GM11168 (cell line): ENCODE measurements at regions not wholly inside any gene's neighbourhood (a gene's known extent, or its start where the extent isn't known, plus 50 kb on each side); places are given as distances from the start of the nearest gene placed in this dataset.
"Not testable (repeated sequence)": the region's sequence is repeated elsewhere in the genome, so short reads cannot be mapped to it uniquely, and the experiment has no call there.

ENCODE experiments used
- in situ Hi-C: fragments of 300-500 bp; cut with MboI; formaldehyde crosslinking; loops from one replicate; pipeline ENCODE4 v1.12.0; 2022; ENCODE audit warnings: low sequenced_read_pairs; ENCODE audit not compliant: unreplicated experiment

DNA sequence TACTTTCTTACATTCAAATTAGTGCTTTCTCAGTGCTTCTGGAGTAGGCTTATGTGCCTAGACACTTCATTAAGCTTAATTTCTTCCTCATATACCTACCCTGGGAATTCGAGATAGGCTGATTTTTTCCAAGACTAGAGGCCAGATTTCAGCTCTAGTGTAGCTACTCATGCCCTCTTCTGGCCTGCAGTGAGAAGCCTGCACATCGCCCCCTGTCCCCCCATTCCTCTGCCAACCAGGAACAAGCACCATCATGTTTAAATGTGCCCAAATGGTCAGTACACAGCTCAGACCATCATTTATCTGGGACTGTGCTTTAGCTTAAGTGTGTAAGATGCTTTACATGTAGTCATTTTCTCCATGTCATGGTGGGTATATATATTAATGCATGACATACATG is 1218.8 kb upstream of the LRRTM1 start:
- in situ Hi-C loops, result no loop called here

DNA sequence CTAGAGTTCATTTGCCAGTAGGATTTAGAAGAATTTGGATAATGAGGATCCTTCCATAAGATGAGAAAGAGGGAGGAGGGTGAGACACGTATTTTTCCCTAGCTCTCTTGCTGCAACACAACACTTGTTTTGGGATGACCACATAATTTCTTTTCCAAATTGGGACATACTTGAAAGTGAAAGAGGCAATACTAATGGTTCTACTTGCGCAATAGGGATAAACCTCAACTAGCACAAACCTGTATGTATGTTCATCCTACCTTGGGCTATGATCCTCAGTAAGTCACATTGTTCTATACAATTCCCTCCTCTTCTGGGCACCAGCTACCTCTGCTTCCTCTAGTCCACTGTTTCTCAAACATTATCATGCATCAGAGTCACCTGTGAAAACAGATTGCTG is 1208.8 kb upstream of the LRRTM1 start:
- in situ Hi-C loops, result no loop called here

DNA sequence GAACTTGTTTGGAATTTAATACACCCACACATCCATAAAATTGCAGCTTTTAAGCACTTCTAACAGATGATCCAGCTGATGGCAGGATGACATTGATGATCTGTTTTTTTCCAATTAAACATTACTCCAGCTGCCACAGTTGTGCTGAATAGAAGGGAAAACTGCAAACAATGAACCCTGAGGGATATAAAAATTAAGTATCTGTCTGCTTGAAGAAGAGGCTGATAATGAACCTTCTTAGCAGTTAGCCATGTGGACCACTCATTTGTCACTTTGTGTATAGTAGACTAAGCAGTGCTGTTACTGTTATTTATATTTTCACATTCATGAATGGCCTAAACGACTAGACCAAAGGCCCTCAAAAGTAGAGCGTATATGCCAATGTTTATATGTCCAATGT is 1201.0 kb upstream of the LRRTM1 start:
- in situ Hi-C loops, result no loop called here

DNA sequence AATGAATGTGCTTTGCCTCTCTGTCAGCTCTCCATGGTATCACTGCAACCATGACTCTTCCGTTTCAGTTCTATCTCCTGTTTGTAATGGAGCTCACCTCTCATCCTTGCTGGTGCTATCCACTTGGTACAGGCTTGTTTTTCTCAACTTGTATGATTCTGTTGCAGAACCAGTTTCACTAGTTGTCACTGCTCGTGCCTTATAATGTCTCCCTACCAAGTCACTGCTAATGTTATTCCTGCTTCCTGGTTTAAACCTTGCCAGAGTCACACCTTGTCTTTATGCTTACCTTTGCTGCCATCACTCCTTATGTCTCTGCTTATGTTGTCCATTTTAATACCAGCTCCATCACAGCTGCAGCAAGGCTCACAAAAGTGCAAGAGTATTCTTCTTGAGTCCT is 1191.0 kb upstream of the LRRTM1 start:
- in situ Hi-C loops, result no loop called here

DNA sequence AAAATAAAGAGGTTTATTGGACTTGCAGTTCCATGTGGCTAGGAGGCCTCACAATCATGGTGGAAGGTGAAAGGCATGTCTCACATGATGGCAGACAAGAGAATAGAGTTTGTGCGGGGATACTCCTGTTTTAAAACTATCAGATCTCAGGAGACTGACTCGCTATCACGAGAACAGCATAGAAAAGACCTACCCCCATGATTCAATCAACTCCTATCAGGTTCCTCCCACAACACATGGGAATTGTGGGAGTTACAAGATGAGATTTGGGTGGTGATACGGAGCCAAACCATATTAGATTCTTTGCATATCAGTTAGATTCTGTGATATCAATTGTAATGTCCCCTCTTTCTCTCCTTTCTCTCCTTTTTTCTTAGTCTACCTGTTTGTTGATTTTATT is 1178.7 kb upstream of the LRRTM1 start:
- in situ Hi-C loops, result no loop called here

DNA sequence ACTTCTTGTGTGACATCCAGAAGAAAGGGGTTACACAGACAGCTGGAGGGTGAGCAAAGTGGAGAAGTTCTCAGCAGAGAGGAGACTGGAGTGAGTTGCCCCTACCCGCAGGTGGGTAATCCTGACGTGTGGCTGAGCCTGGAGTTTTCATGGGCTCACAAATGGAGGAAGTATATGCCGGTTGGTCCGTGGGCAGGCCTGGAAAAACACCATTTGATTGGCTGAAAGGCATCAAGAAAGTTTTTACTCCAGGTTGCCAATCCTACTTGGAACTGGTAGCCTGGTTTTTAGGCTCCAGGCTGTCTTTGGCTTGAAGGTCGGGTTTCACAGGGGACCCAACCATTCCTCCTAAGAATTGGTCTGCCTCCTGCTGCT is 1177.4 kb upstream of the LRRTM1 start:
- in situ Hi-C loops, result no loop called here

DNA sequence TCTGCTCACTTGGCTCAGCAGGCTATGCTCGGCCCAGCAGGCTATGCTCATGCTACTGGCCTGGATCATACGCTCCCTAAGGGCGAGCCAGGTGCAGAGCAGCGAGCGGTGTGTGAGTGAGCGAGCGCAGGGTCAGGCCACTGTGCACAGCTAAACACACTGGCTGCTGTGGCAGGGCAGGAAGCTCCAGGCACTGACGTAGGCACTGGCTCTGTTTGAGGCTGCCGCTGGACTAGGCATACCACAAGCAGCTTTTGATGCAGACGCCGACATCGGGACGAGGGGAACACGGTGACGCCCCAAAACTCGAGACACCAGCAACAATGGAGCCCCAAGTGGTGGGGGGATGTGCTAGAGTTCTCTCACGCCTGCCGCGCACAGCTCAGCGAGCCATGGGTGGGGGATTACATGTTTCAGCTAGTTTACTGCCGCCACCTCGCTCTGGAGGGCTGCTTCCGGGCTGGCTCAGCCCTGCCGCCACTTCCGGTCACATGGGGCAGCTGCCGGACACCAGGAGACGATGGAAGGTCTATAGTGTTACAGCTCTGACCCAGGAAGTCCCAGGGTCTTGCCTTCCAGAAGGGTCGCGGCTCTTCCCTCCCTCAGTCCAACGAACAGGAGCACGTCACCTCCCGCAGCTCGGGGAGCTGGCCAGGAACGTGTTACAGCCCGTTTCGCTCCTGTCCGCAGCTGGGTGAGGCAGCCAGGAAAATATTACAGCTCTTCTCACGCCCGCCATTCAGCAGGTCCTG is 1176.9 kb upstream of the LRRTM1 start:
- in situ Hi-C loops, result no loop called here

DNA sequence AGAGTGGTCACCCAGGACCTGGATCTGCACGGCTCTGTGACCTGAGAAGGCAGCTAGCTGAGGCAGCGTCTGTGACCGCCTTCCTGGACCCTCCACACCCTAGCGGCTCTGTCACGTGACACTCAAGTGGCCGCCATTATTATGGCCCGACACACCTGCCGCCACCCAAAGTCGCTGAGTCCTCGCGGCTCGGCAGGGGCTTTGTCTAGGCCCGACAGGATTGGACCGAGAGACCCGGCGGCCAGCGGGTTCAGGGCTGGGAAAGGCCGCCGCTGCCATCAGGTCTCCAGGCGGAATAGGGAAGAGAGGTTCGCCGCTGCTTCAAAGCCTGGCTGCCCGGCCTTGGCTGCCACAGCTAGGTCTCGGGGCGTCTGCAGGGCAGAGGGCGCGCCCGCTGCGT is 1162.5 kb upstream of the LRRTM1 start:
- in situ Hi-C loops, result no loop called here

DNA sequence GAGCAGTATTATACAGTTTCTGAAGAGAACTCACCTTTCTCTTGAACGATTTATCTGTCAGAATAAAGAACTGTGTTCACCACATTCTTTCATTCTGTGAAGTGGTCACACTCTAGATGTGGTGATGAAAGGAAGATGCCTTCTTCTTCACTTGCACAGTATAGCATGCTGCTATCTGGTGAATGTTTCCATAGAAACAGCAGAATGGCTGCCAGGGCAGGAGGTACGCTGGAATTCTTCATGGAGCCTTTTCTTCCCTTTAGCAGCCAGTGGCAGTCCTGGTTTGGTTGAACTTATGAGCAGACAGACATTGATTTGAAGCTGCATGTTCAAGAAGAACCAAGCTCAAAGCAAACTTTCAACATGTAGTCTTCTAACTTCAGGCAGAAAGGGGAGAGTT is 1157.9 kb upstream of the LRRTM1 start:
- in situ Hi-C loops, result no loop called here

DNA sequence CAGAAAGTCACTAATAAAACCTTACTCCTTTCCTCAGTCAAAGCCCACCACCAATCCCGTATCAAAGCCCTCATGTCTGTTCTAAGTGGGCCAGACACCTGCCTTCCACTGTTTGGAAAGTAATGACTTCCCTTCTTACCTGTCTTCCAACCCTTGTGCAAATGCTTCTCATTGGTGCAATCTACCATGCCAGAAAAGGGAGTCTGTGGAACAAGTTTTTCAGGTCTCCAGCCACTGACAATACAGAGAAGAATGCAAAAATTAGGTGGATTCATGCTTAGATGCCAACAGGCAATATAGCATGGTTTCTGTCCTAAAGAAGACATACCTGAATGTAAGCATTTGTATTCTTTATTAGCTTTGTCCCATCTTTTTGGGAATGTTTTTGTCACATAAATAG is 1140.6 kb upstream of the LRRTM1 start:
- in situ Hi-C loops, result no loop called here

DNA sequence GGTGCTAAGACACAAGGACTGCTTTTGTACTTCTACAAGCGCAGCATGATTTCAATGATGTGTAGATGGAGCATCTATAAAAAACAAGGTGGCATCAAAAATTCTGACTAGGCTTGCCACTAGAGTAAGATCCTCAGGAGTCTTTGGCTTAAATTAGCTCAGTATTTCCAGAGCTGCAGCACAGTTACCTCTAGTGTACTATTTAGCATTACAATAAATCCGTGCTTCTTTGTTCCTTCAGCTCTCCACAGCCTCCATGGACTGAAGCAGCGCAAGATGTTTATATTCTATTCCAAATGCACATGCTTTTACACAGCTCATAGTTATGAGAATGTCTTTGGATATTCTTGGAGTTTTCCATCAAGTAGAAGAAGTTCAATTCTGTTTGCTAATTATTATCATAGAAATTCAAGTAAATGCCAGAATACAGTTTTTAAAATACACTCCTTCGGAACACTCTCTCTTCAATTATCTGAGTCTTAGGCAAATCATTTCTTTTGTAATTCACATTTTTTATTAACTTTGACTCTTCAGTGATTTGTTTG is 1133.0 kb upstream of the LRRTM1 start:
- in situ Hi-C loops, result no loop called here

DNA sequence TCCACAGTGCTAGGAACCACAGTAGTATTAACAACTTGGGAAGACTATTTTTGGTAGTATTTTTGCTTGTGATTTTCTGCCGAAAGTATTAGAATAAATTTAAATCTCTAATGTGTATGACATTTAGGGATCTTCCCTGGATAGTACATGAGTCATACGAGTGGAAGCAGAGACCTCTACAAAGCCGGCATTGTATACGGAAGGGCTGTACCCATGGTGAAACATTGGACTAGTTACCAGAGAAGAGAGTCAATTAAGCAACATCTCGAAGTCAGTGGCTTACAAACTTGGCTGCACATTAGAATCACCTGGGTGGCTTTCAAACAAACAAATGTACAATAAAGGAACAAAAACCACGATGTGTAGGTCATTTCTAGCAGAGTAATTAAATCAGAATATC is 1131.7 kb upstream of the LRRTM1 start:
- in situ Hi-C loops, result no loop called here

DNA sequence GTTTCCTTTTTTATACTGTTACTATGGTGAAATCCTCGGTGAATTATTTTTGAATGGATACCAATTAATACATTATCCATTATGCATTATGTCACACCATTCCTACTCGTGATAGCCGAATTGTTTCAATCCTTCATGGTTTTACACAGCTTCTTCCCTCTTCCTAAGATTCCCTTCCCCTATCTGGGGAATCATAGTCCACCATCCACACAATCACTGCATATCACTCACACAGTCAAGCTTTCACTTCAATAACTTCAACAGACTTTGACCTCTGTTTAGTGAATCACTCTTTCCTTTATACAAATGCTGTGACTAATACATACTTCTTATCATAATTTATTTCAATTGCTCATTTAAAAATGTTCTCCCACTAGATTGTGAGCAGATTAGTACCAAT is 1108.1 kb upstream of the LRRTM1 start:
- in situ Hi-C loops, result no loop called here

DNA sequence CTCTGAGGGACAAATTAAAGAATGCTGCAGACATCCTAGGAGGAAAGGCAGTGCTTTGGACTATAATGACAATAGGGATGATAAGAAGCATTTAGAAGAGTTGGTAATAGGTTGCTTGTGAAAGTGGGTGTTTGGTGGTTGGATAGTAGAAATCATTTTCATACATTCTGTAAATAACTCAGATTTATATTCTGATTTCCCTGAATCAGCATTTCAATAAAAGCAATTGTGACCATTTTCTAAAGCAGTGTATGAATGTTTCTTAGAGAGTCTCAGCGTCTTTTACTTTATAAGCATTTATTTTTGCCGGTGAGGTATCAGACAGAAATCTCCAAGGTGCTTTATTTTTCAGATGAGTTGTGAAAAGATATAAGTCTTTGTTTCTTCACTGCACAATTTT is 1099.0 kb upstream of the LRRTM1 start:
- in situ Hi-C loops, result no loop called here

DNA sequence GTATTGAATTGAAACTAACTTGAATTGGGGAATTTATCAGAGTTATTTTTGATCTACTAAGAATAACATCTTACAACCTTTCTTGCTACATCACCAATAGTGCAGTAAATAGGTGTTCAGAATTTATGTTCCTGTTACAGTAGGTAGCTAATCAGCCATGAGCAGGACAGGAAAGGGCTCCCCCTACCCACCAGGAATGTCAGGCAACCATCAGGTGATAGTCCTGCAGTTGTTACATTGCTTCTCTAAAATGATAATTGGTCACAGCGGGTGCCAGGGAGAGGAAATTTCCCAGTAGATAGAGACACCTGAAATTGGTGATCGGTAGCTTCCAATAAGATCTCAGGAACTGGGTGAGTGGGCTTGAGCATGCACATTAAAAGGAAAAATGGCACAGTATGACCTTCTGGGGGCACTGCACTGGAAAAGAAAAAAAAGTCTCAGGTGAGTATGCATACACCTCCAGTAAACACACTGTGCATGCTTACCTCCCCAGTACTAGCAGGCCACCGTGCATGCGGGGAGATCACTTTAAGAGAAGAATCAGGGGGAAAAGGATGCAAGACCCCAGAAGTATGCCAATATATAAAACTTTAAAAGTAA is 1092.0 kb upstream of the LRRTM1 start:
- in situ Hi-C loops, result no loop called here

DNA sequence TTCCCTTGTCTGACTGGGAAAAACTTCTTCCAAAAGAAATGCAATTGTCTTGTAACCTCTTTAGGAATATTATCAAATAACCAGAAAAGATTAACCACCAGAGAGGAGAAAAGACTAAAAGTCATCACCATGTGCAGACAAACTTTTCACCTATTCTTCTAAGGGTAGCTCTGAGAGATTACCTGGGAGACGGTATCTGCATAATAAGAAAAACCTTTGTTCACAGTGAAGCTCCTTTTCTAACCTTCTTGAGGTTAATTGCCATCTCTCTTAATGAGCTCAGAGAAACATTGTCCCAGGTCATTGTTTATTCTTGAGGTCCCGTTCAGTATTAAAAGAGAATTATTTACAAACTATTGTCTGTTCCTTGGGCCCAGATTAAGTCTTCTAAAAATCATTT is 1091.2 kb upstream of the LRRTM1 start:
- in situ Hi-C loops, result no loop called here

DNA sequence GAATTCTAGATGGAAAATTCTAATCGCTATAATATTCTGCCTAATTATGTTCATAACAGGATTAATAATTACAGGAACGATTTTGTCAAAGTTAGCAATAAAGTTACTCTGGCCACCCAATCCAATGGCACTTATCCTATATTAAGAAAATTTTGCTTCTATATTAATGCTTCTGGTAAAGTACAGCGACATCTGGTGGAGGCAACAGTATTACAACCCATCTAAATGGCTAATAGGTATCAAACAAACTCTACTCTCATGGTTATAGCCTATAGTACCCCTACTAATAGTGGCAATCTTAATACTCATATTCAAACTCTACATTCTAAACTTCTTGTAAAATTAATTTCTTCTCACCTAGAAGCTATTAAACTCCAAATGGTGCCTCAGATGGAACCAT is 1084.7 kb upstream of the LRRTM1 start:
- in situ Hi-C loops, result no loop called here

DNA sequence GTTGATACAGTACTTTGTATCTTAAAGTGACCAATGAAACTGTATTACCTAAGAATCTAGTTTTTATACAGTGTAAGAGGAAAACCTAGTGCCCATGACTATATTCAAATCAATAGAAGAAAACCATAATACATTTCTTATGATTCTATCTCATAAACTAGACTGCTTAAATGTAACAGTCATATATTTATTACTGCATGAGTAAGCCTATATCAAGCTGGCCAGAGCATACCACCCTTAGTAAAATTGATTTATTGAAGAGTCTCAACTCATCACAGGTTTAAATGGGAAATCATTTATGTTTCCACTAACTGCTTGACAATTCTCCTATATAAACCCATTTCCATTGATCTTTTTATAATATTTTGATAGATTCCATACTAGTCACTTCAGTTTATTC is 1059.2 kb upstream of the LRRTM1 start:
- in situ Hi-C loops, result no loop called here

DNA sequence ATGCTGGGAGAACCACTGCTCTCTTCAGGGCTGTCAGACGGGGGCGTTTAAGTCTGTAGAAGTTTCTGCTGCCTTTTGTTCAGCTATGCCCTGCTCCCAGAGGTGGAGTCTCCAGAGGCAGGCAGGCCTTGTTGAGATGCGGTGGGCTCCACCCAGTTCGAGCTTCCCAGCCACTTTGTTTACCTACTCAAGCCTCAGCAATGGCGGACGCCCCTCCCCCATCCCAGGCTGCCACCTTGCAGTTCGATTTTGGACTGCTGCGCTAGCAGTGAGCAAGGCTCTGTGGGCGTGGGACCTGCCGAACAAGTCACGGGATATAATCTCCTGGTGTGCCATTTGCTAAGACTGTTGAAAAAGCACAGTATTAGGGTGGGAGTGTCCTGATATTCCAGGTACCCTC is 1057.9 kb upstream of the LRRTM1 start:
- in situ Hi-C loops, result not testable (repeated sequence)

DNA sequence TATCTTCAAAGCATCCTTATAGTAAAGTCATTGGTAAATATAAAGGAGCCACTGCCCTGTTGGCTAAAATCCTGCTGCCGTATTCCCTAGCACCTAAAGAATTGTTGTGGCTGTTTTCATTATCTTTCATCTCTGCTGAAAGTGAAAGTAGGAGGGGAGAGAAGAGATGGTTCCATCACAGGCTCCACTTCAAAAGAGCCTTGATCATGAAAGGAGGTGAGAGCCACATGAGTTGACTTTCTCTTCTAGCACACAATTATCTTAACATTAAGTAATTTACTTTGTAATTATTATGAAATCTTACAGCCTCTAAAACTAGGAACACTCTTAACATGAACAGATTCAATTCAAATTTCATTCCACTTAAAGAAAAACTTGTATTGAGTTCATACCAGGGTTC is 1050.9 kb upstream of the LRRTM1 start:
- in situ Hi-C loops, result no loop called here

DNA sequence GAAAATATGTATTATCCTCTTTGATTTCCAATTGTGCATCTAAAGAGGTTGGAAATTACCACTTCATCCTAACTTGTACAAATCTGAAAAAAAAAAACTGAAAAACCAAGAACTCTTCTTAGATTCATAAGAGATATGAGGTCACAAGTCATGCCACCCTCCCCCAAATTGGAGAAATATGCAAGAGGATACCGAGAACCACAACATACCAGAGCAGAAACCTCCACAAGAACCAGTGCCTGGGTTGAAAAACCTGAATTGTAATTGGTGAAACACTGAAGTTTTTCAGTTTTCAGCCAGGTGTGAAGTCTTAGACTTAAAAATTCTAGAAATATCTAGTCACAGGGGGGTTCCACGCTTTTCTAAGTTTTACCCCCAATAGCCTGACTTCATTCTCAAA is 1029.5 kb upstream of the LRRTM1 start:
- in situ Hi-C loops, result no loop called here

DNA sequence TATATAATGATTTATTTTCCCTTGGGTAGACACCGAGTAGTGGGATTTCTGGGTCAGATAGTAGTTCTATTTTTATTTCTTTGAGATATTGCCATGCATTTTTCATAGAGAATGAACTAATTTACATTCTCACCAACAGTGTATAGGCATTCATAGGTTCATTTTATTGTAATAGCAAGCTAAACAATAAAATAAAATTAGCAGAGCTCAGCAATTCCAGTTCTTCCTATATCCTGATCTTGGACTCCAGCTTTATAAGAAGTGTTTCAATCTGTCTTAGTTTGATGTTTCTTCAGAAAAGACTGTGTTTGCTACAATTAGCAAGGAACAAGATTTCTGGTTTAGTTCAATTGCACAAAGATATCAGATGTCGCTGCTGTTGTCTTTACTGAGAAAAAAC is 1024.4 kb upstream of the LRRTM1 start:
- in situ Hi-C loops, result no loop called here
